ENCODE measurements at regions not wholly inside any gene's neighbourhood (a gene's known extent, or its start where the extent isn't known, plus 50 kb on each side); places are given as distances from the start of the nearest gene placed in this dataset.
A peak's percentile ranks its signal among the peaks of the same experiment; 100 is the strongest.

GRCh38 chr9:36749461-36749860 is 176.8 kb downstream of the MELK start:
- DNase-seq: no peak
- Mint-ChIP-seq H3K4me3 (no peak overlapping the region), H3K4me1 (no peaks in the 10 kb centered on the region), H3K36me3 (no peaks in the 10 kb centered on the region), H3K27ac (no peak overlapping the region), H3K27me3 (ENCODE audit: low read depth in 3 of 3) (peaks cover 12 to 20% (median 13%) of the 10 kb centered on the region in 3 donors), H3K9me3 (no peaks in the 10 kb centered on the region)

GRCh38 chr9:36750630-36751029 is 177.9 kb downstream of the MELK start:
- no peaks in the 10 kb centered on the region for H3K9me3 Mint-ChIP-seq
- H3K36me3 Mint-ChIP-seq: no peaks in the 10 kb centered on the region
- no peaks in the 10 kb centered on the region for H3K4me1 Mint-ChIP-seq
- DNase-seq: no peak
- no peak overlapping the region for H3K4me3 Mint-ChIP-seq
- H3K27ac Mint-ChIP-seq: no peak overlapping the region
- peaks cover 11 to 20% (median 17%) of the 10 kb centered on the region in 3 donors for H3K27me3 Mint-ChIP-seq (ENCODE audit: low read depth in 3 of 3)

DNA sequence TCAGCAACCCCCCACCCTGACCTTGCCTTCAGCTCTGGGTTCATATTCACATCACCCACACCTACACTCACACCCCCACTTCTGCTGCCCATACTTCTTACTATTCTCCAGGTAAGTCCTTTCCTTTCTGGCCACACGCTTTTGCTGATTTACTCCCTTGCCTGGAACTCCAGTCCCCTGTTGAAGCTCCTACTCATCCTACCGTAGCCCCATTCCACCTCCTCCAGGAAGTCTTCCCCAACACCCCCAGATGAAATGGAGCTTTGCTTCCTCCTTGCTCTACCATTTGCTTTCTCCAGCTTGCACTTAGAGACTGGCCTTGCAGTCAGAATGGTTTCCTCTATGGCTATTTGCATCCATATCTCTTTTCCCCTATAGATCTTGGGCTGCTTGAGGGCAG is 182.3 kb downstream of the MELK start:
- Mint-ChIP-seq H3K27me3 (ENCODE audit: low read depth in 3 of 3) (peaks cover 2 to 23% (median 11%) of the 10 kb centered on the region in 3 donors), H3K36me3 (no peaks in the 10 kb centered on the region), H3K9me3 (no peaks in the 10 kb centered on the region), H3K4me1 (no peaks in the 10 kb centered on the region), H3K27ac (no peak overlapping the region), H3K4me3 (no peak overlapping the region)
- DNase-seq: no peak

DNA sequence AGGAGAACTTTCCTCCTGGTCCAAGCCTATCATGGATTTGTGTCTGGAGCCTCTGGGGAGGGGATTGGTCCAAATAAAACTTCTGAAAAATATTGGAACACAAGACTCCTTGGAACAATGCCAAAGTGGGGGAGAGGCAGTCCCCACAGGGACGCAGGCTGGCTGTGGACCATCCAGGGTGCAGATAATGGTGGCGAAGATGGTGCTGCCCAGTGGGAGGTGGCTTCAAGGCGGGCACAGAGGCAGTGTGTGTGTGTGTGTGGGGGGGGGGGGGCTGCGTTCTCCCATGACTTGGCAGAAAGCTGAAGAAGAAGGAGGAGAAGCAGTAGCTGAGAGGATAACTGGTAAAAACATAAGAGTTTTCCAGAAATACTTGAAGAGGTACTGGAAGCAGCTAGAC is 186.4 kb downstream of the MELK start:
- H3K27ac Mint-ChIP-seq: no peak overlapping the region
- H3K4me3 Mint-ChIP-seq: no peak overlapping the region
- no peak for DNase-seq
- H3K36me3 Mint-ChIP-seq: no peaks in the 10 kb centered on the region
- H3K9me3 Mint-ChIP-seq: no peaks in the 10 kb centered on the region
- peaks cover 2 to 13% (median 11%) of the 10 kb centered on the region in 3 donors for H3K27me3 Mint-ChIP-seq (ENCODE audit: low read depth in 3 of 3)
- no peaks in the 10 kb centered on the region for H3K4me1 Mint-ChIP-seq

- Mint-ChIP-seq H3K4me1 (no peaks in the 10 kb centered on the region), H3K27me3 (ENCODE audit: low read depth in 3 of 3) (peaks cover 2 to 11% (median 11%) of the 10 kb centered on the region in 3 donors), H3K9me3 (no peaks in the 10 kb centered on the region), H3K4me3 (no peak overlapping the region), H3K36me3 (no peaks in the 10 kb centered on the region), H3K27ac (no peak overlapping the region)
- DNase-seq: no peak
Measured at GRCh38 chr9:36759976-36760375, 187.3 kb downstream of the MELK start.

DNA sequence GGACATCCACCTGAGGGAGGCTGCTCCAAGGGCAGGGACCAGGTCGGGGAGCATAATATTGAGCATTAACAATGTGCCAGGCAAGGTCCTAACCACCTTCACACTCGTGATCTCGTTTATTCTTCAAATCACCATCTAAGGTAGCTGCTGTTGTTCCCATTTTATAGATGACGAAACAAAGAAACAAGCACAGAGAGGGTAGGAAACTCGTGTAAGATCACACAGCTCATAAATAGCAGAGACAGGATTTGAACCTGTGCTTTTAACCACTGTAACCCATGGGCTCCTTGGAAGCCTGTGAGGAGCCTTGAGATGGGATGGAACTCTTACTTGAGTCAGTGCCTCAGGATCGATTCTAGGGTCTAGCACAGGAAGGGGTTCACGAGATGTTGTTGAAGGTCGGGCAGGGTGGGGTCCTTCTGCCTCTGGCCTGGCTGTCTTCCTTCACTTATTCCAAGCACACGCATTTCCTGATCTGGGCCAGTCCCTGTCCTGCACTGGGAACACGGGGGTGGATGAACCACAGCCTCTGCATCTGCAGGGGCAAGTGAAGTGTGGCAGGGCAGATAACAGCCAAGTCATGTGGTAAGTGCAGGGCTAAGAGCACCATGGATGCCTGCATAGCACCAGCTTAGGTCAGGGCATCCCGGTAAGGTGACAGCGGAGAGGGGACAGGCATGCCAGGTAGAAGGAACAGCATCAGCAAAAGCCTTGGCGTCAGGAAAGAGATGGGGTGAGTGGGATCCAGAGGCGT is 188.1 kb downstream of the MELK start:
- Mint-ChIP-seq H3K9me3 (no peaks in the 10 kb centered on the region), H3K36me3 (no peaks in the 10 kb centered on the region), H3K4me3 (no peak overlapping the region), H3K4me1 (no peaks in the 10 kb centered on the region), H3K27me3 (ENCODE audit: low read depth in 3 of 3) (peaks cover 2 to 11% (median 6%) of the 10 kb centered on the region in 3 donors), H3K27ac (no peak overlapping the region)
- no peak for DNase-seq

DNA sequence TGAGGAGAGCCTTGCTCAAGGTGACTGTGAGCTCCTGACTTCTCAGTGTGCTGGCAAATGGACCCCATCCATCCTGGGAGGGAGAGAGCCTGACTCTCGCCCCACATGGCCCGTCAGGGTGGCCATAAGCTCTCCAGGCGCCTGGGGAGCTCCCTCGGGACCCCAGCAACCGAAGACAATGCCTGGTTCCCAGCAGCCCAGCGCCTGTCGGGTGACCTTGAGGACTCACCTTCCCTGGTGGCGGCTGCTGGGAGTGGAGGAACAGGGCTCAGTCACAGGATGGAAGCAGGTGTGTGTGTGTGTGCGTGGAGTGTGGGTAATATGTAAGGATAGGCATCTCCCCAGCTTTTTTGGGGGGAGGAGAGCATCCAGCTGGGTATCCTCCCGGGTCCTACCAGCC is 190.3 kb downstream of the MELK start:
- Mint-ChIP-seq H3K27ac (no peak overlapping the region), H3K4me1 (no peaks in the 10 kb centered on the region), H3K4me3 (no peak overlapping the region), H3K27me3 (ENCODE audit: low read depth in 3 of 3) (peaks cover 3 to 11% (median 4%) of the 10 kb centered on the region in 3 donors), H3K9me3 (no peaks in the 10 kb centered on the region), H3K36me3 (no peaks in the 10 kb centered on the region)
- DNase-seq: no peak

- H3K27me3 Mint-ChIP-seq (ENCODE audit: low read depth in 3 of 3): peaks cover 3 to 13% (median 4%) of the 10 kb centered on the region in 3 donors
- no peak overlapping the region for H3K4me3 Mint-ChIP-seq
- no peaks in the 10 kb centered on the region for H3K9me3 Mint-ChIP-seq
- H3K36me3 Mint-ChIP-seq: no peaks in the 10 kb centered on the region
- H3K4me1 Mint-ChIP-seq: no peaks in the 10 kb centered on the region
- no peak for DNase-seq
- no peak overlapping the region for H3K27ac Mint-ChIP-seq
Measured at GRCh38 chr9:36763778-36764177, 191.1 kb downstream of the MELK start.

DNA sequence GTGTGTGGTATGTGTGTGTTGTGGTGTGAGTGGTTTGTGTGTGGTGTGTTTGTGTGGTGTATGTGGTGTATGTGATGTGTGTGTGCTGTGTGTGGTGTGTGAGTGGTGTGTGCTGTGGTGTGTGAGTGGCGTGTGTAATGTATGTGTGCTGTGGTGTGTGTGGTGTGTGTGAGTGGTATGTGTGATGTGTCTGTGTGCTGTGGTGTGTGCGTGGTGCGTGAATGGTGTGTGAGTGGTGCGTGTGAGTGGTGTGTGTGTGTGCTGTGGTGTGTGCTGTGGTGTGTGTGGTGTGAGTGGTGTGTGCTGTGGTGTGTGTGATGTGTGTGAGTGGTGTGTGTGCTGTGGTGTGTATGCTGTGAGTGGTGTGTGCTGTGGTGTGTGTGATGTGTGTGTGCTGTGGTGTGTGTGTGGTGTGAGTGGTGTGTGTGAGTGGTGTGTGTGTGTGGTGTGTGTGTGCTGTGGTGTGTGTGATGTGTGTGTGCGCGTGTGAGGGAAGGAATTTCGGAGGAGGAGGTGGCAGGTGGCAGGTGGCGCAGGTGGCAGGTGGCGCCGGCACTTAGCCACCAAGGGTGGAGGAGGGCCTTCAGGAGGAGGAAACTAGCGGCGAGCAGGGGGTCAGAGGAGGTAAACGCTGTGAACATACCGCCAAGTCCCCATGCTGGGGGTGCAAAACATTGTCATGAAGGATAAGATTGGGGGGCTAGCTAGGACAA is 191.8 kb downstream of the MELK start:
- no peak for DNase-seq
- no peak overlapping the region for H3K27ac Mint-ChIP-seq
- no peaks in the 10 kb centered on the region for H3K9me3 Mint-ChIP-seq
- no peak overlapping the region for H3K4me3 Mint-ChIP-seq
- H3K36me3 Mint-ChIP-seq: no peaks in the 10 kb centered on the region
- H3K4me1 Mint-ChIP-seq: no peaks in the 10 kb centered on the region
- peaks cover 3 to 12% (median 4%) of the 10 kb centered on the region in 3 donors for H3K27me3 Mint-ChIP-seq (ENCODE audit: low read depth in 3 of 3)

DNA sequence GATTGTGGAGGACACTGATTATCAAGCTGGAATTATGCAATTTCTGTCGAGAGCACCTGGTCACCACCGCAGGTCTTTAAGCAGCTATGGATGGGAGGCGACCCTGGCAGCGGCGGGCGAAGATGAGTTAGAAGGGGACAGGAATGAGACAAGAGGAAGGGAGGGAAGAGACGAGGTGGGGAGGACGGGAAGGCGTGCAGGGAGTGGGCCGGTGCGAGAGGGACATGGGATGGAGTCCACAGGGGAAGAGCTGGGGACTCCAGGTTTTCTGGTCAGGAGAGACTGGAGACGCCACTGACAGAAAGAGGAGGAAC is 192.3 kb downstream of the MELK start:
- Mint-ChIP-seq H3K4me1 (no peaks in the 10 kb centered on the region), H3K27me3 (ENCODE audit: low read depth in 3 of 3) (peaks cover 4 to 7% (median 5%) of the 10 kb centered on the region in 3 donors), H3K36me3 (no peaks in the 10 kb centered on the region), H3K9me3 (no peaks in the 10 kb centered on the region), H3K4me3 (no peak overlapping the region), H3K27ac (no peak overlapping the region)
- no peak for DNase-seq

- Mint-ChIP-seq H3K4me1 (no peaks in the 10 kb centered on the region), H3K9me3 (no peaks in the 10 kb centered on the region), H3K4me3 (no peak overlapping the region), H3K27me3 (ENCODE audit: low read depth in 3 of 3) (peaks cover 4 to 9% (median 5%) of the 10 kb centered on the region in 3 donors), H3K36me3 (no peaks in the 10 kb centered on the region), H3K27ac (peak overlapping the region in 2 of 6 donors; percentile 43 to 85)
- peak; percentile 86 to 89 (median 88) for DNase-seq
Measured at GRCh38 chr9:36765468-36766341, 193.0 kb downstream of the MELK start.

- H3K9me3 Mint-ChIP-seq: no peaks in the 10 kb centered on the region
- no peak overlapping the region for H3K4me3 Mint-ChIP-seq
- DNase-seq: no peak
- H3K36me3 Mint-ChIP-seq: no peaks in the 10 kb centered on the region
- H3K4me1 Mint-ChIP-seq: no peaks in the 10 kb centered on the region
- H3K27ac Mint-ChIP-seq: no peak overlapping the region
- peaks cover 0 to 12% (median 8%) of the 10 kb centered on the region in 3 donors for H3K27me3 Mint-ChIP-seq (ENCODE audit: low read depth in 3 of 3)
Measured at GRCh38 chr9:36768677-36769076, 196.0 kb downstream of the MELK start.

- Mint-ChIP-seq H3K4me1 (no peaks in the 10 kb centered on the region), H3K27me3 (ENCODE audit: low read depth in 3 of 3) (peaks cover 0 to 12% (median 8%) of the 10 kb centered on the region in 3 donors), H3K36me3 (no peaks in the 10 kb centered on the region), H3K27ac (no peak overlapping the region), H3K9me3 (no peaks in the 10 kb centered on the region), H3K4me3 (no peak overlapping the region)
- no peak for DNase-seq
Measured at GRCh38 chr9:36770025-36770424, 197.3 kb downstream of the MELK start.
